DMS53 (cell line): ENCODE measurements at regions not wholly inside any gene's neighbourhood (a gene's known extent, or its start where the extent isn't known, plus 50 kb on each side); places are given as distances from the start of the nearest gene placed in this dataset.
"Not testable (repeated sequence)": the region's sequence is repeated elsewhere in the genome, so short reads cannot be mapped to it uniquely, and the experiment has no call there.

ENCODE experiments used
- DNase-seq: peaks from one replicate; lab custom pipeline; 2025; lab: John Stamatoyannopoulos, UW

DNA sequence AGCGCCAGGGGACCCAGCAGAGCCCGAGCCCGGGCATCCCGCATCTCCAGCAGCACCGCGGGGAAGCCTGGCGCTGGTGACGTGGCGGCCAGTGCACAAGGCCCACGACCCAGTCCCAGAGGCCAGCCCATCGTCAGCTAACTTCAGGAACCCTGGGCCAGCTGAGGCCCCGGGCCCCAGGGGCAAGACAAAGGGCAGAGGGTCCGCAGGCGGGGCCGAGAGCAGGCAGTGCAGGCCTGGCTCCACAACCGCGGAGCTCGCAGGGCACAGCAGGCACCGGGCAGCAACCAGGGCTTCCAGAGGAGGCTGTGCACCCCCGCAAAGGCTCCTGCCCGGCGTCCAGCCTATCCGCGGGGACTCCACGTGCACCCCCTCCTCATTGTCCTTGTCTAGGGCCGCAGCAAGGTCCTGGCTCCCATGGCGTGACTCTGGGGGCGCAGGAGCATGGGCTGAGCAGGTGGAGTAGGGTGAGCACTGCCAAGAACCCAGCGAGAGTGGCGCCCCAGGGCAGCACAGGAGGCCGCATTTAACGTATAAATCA is 352.5 kb downstream of the KCNJ18 start:
- DNase-seq: not testable (repeated sequence)

DNA sequence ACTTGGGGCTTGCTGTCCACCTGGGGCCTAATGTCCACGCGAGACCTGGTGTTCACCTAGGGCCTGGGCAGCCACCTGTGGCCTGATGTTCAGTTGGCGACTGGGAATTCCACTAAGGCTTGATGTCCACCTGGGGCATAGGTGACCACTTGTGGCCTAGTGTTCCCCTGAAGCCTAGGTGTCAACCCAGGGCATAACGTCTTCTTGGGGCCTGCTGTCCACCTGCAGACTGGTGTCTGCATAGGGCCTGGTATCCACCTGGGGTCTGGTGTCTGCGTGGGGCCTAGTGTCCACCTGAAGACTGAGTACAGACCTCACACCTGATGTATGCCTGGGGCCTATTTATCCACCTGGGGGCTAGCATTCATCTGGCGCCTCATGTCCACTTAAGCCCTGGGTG is 355.2 kb downstream of the KCNJ18 start:
- DNase-seq: not testable (repeated sequence)

DNA sequence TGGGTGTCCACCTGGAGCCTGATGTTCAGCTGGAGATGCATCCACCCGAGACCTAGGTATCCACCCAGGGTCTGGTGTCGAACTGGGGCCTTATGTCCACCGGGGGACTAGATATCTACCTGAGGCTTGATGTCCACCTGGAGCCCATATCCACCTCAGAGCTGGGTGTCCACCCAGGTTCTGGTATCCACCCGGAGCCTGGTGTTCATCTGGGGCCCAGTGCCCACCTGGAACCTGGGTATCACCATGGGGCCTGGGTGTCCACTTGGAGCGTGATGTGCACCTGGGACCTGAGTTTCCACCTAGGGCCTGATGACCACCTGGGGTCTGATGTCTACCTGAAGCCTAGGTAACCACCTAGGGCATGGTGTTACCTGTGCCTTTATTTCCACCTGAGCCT is 355.9 kb downstream of the KCNJ18 start:
- DNase-seq: not testable (repeated sequence)

DNA sequence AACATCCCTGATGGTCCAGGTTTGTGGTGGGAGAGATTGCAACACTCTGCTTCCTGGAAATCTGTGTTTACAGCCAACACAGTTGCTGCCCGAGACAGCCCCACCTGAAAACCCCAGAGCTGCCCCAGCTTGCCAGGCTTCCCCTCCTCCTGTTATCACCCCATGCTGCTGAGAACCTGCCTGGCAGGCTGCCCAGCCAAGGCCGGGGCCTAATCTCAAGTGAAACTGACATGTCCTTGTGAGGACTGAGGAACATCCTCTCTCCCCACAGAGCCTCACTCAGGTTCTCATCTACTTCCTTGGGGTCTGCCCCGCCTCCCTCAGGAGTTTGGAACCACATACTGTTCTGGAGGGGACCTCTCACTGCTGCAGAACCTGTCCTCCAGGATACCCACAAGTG is 358.4 kb downstream of the KCNJ18 start:
- DNase-seq: not testable (repeated sequence)

DNA sequence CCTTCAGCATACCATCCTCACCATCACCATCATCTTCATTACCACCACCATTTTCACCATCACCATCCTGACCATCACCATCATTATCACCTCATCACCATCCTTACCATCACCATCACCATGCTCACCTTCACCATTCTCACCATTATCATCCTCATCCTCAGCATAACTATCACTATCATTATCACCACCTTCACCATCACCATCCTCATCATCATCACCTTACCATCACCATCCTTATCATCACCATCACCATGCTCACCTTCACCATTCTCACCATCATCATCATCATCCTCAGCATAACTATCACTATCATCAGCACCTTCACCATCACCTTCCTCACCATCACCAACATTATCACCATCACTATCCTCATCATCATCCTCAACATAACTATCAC is 360.4 kb downstream of the KCNJ18 start:
- DNase-seq: not testable (repeated sequence)

DNA sequence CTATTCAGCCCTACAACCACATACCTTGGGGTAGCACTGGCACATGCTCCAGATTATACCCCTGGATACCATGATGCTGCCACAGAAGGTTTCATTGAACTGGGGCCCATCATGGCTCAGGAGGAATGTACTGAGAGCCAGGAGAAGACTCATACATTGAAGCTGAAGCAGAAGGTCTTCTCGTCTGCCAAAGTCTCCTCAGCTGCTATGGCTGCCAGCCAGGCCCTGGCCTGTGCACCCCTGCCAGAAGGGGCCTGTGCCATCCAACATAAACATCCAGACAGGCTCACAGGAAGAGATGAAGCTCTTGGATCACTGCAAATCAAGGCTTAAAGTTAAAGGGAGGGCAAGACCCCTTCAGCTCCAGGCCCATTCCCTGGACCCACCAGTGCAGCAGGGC is 364.2 kb downstream of the KCNJ18 start:
- not testable (repeated sequence) for DNase-seq

DNA sequence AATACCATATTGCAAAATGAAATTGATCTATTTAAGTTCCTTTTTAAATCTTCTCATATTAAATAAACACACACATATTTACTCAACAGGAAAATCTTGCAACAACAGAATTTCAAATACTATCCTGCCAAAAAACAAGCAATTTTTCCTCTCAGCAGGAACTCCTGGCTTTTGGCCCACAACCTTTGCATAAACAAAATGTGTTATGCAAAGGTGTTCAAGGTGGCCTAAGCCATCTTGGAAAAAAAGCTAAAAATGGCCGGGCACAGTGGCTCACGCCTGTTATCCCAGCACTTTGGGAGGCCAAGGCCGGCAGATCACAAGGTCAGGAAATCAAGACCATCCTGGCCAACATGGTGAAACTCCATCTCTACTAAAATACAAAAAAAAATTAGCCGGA is 383.6 kb downstream of the KCNJ18 start:
- not testable (repeated sequence) for DNase-seq

DNA sequence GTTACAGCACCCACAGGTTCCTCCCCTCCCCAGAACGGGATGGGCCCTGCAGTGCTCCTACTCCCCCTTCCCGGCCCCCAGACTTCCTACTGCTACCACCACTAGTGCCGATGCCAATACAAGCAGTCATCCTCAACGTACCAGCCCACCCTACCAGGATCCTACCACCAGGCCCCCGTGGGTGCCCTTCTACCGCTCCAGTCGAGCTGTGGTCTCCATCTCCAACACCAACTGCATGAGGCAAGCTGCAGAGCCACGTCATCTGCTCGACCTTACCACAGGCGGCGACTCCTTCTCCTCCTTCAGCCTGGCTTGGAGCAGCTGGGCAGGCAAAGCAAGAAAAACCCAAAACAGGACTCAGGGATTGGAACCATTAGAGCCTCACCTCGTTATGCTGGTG is 396.3 kb downstream of the KCNJ18 start:
- DNase-seq: not testable (repeated sequence)

DNA sequence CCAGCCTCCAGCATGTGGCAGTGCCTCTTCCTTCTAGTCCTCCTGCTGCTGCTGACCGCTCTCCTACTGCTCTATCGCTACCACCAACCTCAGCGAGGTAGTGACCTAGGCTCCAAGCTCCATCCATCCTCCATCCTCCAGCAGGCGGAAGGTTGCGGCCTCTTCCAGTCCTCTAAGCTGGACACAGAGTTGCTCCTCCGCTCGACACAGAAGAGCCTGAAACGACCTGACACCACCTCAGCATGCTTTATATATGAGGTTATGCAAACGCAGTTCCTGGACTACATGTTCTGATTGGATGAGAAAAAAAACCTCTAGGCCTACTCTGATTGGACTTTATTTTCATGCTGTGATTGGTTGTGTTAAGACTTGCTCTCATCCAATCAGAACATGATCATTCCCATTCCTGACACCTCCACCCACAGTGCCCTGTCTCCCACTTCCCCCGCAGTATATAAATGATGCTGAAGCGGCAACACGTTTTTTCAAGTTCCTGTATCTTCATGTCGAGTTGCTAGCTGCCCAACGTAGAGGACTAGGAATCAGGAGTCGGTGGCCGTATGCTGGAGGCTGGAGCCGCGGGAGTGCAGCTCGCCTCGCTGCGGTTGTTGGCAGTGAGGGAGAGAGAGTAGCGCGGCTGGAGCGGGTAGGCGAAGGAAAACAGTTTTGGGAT is 398.1 kb downstream of the KCNJ18 start:
- DNase-seq: no peak

DNA sequence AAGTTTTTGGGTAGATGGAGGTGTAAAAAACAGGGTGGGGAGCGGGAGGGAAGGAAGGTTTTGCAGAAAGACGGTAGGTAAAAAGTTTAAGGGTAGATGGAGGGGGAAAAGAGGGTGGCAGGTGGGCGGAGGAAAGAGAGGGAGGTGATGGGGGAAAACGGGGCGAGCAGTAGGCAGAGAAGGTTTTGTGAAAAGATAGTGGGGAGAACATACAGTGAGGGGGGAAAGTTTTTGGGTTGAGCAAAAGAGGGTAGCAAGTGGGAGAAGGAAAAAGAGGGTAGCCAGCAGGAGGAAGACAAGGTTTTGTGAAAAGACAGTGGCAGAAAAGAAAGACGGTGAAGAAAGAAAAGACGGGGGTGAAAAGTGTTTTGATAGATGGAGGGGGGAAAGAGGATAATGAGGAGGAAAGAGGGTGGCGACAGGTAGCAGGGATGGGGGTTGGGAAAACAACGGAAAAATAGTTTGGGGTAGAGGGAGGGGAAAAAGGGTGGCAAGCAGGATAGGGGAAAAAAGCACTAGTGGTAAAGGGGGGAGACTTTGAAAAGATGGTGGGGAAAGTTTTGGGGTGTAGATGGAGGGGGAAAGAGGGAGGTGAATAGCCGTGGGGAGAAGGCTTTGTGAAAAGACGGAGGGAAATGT is 398.8 kb downstream of the KCNJ18 start:
- DNase-seq: not testable (repeated sequence)

DNA sequence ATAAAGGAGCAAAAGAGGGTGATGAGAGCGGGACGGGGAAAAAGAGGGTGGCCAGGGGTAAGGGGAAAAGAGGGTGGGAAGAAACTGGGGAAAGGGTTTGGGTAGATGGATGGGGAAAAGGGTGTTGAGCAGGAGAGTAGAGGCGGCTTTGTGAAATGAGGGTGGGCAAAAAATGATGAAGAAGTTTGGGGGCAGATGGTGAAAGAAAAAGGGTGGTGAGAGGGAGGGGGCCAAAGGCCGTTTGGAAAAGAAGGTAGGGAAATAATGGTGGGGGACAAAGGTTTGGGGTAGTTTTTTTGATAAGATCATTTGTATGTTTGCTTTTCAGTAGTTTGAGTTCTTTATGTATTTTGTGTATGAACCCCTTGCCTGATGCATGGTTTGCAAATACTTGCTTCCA is 399.5 kb downstream of the KCNJ18 start:
- not testable (repeated sequence) for DNase-seq

DNA sequence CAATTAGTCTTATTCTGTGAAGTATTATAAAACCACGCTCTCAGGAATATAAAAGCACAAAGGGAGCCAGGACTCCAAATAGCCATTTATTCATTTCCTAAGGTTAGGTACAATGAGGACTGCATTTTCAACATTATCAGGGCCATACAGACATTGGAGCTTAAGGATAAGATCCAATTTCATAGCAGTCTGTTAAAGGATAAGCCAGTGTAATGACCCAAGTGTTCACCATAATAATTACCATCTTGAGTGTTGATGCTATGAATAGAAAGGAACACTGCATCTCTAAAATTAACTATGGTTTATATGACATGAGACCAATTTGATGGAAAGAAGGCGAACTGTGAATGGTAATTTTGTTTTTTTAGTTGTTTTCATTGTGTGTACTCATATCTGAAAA is 403.1 kb downstream of the KCNJ18 start:
- not testable (repeated sequence) for DNase-seq

DNA sequence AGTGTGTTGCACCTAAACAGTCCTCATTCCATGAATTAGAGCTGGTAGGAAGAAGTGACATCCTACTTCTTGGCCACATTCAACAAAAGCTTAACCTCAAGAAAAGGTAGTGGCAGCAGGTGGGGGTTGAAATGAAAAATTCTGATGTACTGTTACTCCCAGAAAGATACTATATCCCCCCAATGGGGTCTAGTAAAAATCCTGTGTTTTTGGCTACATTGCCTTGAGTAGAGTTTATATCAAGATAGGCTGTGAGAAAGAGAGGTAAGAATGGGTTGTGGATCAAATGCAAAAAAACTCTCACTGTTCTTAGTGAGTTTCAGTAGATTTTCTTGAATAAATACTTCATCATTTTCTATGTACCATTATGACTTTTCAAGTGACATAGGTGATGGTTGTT is 407.3 kb downstream of the KCNJ18 start:
- not testable (repeated sequence) for DNase-seq

DNA sequence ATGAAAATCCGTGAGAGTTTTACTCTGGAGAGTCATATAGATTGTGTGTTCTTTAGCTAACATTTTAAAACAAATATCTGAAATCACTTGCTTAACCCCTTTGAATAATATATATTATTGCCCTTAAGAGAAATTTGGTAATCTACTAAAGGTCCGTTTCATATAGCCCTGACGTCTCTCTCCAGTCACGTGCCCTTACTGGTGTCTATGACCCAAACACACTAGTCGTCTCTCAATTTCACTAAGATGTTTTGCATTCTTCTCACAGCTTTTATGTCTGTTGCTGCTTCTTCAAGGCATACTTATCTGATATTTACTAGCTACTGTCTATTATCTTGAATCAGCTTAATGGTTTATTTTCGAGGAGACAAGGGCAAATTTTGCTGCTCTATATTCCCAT is 409.9 kb downstream of the KCNJ18 start:
- no peak for DNase-seq

DNA sequence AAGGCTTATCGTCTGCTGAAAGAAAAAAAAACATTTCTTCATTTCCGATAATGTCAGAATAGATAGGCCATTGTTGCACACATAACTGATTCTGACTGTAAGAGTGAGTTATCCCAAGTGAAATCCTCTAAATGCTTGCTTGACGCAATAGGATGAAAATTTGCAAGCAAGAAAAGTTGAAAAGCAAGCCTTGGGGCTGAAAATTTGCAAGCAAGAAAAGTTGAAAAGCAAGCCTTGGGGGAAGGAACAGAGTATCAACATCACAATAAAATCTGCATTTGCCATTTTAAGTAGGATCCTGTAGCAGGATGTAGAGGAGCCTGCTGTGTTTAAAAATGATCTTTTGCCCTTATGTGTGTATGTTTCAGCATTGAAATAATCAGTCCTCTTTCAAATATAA is 424.4 kb downstream of the KCNJ18 start:
- DNase-seq: not testable (repeated sequence)

DNA sequence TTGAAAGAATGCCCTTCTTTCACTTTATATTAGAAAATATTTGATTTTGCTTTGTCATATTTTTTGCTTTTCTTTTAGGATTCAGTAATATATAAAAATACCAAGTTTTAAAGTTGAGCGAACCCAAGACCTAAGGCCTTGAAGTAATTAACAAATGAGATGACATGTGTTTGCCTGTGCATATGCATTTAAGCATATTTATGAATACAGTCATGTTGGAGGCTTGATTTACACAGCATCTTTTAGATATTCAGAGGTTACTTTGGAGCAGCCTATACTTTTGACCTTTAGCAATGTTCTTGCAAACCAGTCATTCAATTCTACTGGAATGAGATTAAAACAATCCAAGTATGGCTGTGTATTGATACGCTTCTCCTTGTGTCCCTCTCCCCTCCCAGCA is 425.1 kb downstream of the KCNJ18 start:
- not testable (repeated sequence) for DNase-seq

DNA sequence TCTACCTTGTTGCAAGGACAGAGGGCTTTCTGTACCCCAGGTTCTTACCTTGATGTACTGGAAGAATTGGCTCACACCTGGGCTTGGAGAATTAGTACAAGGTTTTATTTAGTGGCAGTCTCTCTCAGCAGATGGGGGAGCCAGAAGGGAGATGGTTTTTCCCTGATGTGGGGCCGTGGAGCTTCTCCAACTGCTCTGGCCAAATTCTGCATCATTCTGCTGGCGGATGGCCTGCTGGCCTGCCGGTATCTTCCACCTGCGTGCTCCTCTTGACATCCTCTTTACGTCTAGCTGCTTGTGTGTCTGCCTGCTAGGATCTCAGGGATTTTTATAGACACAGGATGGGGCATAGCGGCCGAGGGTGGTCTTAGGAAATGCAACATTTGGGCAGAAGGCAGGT is 426.7 kb downstream of the KCNJ18 start:
- not testable (repeated sequence) for DNase-seq

DNA sequence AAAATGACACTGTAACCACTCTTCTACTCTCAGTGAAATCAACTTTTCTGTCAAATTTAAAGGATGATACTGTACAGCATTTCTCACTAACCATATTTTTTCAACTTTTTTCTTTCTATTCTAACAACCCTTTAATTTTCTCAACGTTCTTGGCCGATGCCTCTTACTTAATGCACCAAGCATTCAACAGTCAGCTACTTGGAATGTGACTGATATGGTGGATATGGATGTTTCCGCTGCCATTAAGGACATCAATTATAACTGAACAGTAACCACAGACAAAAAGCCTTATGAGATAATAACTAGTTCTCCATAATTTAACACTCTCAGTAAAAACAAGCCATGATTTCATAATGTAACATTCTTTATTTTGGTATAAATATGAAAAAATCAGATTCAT is 427.4 kb downstream of the KCNJ18 start:
- DNase-seq: not testable (repeated sequence)

DNA sequence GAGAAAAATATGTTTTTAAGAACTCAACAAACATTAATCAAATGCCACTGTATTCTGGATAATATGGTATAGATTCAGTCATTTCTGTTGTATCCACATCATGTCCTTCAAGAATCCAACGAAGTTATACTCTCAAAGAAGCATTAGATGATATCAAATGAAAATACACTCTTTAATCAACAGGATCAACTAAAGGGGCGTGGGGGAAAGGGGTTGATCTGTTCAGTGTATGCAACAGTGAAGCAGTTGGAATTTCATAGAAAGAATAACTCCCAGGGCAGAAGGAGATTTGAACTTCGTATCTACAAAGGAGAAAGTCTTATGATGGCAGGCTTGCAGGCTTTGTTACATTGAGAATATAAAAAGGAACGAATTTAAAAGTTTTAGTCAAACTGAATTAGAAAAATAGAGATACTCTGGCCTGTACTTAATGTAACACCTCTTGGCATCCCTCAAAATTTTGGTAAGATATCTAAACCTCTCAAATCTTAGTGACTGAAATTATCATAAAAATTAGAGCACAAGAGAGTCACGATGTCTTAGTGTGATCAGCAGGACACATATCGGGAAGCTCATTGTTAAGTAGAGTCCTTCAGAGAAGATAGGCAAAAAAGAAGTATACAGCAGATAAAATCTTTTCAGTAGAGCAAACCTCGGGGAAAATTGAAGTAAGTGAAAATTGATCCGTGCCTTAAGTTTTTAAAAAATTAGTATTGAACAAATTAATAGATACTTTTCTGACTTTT is 431.4 kb downstream of the KCNJ18 start:
- DNase-seq: no peak

DNA sequence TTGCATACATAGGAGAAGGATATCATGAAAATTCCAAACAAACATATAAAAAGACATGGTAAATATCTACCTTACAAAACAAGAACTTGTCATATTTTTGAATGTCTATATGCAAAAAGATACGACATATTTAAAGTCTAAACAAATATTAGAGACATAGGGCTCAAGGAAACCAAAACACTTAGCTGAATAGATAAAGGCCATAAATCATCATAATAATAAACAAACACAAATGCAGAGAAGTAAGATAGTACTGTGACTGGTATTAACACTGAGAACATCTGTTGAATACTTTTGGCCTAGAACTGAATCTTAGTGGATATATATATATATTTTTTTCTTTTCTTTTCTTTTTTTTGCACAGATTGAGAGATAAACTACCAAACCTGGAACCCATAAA is 435.8 kb downstream of the KCNJ18 start:
- no peak for DNase-seq

DNA sequence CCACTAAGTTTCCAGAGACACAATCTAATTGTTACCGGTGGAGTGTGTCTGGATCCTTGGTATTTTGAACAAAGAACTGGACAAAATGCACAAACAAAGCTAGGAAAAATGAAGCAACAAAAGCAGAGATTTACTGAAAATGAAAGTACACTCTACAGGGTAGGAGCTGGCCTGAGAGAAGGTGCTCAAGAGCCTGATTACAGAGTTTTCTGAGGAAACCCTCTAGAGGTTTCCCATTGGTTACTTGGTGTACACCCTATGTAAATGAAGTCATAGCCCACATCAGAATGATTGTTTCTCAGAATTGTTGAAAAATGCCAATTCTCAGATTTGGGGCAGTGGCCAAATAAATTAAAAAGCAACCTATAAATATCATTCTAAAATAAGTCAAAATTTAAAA is 436.4 kb downstream of the KCNJ18 start:
- DNase-seq: no peak

DNA sequence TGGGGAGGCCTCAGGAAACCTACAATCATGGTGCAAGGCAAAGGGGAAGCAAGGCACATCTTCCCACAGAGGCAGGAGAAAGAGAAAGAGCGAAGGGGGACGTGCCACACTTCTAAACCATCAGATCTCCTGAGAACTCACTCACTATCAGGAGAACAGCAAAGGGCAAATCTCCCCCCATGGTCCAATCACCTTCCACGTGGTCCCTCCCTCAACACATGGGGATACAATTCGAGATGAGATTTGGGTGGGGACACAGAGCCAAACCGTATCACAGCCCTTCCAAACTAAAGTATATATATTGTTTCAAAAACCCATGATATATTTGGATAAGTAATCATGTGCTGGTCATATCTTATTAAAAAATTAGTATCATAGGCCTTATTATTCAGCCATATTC is 437.6 kb downstream of the KCNJ18 start:
- not testable (repeated sequence) for DNase-seq

DNA sequence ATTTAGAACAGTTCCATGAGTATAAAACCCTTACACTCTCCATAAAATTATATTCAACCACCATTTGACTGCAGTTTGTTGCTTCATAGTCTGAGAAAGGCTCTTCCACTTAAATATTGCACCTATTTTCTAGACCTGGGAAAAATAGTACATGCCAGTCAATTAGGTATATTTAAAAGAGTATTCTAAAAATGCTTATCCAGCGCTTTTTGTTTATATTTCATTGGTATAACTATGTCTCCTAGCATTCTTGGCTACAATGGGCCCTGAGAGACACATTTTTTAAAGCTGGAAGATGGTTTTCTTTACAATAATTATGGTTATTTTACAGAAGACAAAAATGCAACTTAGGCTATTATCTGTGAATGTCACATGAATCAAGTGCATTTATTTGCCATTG is 439.4 kb downstream of the KCNJ18 start:
- no peak for DNase-seq
